Astrocyte of the spinal cord (primary cell): ENCODE measurements at regions not wholly inside any gene's neighbourhood (a gene's known extent, or its start where the extent isn't known, plus 50 kb on each side); places are given as distances from the start of the nearest gene placed in this dataset.

ENCODE experiments used
- DNase-seq: peaks from one replicate; pipeline ENCODE4 v3.0.0; 2011; ENCODE audit warnings: low read depth, low spot score
- H3K4me3 ChIP-seq: 2 replicates; pipeline ENCODE4 v1.5.1; 2011; ENCODE audit warnings: low read depth, mild to moderate bottlenecking, low read length, moderate library complexity
- in situ Hi-C: cut with HindIII; loops from 2 replicates; pipeline ENCODE4 v1.10.0; 2017; ENCODE audit warnings: low sequenced_read_pairs
- TF ChIP-seq, protein P1 (sequence below): IDR thresholded peaks from 2 replicates; pipeline ENCODE4 v1.5.1; 2012; ENCODE audit warnings: low read depth, mild to moderate bottlenecking, low read length, inconsistent platforms

- DNase-seq = no peak
- in situ Hi-C loops = no loop called here
- TF ChIP-seq, protein P1, sequence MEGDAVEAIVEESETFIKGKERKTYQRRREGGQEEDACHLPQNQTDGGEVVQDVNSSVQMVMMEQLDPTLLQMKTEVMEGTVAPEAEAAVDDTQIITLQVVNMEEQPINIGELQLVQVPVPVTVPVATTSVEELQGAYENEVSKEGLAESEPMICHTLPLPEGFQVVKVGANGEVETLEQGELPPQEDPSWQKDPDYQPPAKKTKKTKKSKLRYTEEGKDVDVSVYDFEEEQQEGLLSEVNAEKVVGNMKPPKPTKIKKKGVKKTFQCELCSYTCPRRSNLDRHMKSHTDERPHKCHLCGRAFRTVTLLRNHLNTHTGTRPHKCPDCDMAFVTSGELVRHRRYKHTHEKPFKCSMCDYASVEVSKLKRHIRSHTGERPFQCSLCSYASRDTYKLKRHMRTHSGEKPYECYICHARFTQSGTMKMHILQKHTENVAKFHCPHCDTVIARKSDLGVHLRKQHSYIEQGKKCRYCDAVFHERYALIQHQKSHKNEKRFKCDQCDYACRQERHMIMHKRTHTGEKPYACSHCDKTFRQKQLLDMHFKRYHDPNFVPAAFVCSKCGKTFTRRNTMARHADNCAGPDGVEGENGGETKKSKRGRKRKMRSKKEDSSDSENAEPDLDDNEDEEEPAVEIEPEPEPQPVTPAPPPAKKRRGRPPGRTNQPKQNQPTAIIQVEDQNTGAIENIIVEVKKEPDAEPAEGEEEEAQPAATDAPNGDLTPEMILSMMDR = no peak
- no peak overlapping the region for H3K4me3 ChIP-seq
Measured at GRCh38 chr13:40152922-40153321, 497.5 kb downstream of the COG6 start.

- DNase-seq = no peak
- in situ Hi-C loops = no loop called here
- TF ChIP-seq, protein P1 = no peak
- no peak overlapping the region for H3K4me3 ChIP-seq
Measured at GRCh38 chr13:40153516-40153915, 498.1 kb downstream of the COG6 start.

DNA sequence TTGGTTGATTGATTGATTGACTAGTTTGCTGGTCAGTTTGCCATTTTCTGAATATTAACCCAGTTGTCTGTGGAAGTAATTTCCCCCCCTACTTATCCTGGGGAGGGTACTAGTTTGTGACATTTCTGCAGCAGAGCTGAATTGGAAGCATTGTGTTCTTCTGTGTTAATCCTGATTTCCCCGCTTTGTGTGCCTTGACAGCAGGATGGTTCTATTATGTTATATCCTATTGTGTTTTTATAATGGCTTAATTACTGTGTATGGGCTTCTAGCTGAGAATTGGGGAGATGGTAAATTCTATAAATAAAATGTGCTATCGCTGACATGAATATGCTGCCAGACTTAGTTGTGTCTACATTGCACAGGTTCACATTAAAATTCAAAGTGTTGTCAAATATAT, 499.7 kb downstream of the COG6 start:
- in situ Hi-C loops = no loop called here
- TF ChIP-seq, protein P1 = no peak
- H3K4me3 ChIP-seq = no peak overlapping the region
- no peak for DNase-seq

- no peak for DNase-seq
- no peak overlapping the region for H3K4me3 ChIP-seq
- TF ChIP-seq, protein P1 = no peak
- in situ Hi-C loops = no loop called here
Measured at GRCh38 chr13:40158218-40158617, 502.8 kb downstream of the COG6 start.

- H3K4me3 ChIP-seq = no peak overlapping the region
- TF ChIP-seq, protein P1 = no peak
- DNase-seq = no peak
- in situ Hi-C loops = no loop called here
Measured at GRCh38 chr13:40158757-40159156, 503.3 kb downstream of the COG6 start.

DNA sequence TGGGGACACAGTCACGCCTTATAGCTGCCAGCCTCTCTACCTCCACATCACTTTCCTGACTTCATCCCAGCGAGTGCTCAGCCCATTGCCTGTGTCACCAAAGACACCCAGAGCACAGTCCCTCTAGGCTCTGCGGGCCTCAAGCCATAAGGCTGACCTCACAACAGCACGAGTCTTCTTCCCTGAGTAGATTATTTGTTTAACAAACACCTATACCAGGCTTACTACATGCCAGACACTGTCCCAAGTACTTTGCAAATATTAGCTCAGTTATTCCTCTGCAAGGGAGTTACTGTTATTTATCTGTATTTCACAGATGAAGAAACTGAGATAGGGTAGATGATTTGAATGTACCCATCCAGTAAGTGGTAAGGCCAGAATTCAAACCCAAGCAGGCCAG, 504.3 kb downstream of the COG6 start:
- in situ Hi-C loops = no loop called here
- TF ChIP-seq, protein P1 = no peak
- no peak for DNase-seq
- no peak overlapping the region for H3K4me3 ChIP-seq
